KMS-11 (cell line): ENCODE measurements at regions not wholly inside any gene's neighbourhood (a gene's known extent, or its start where the extent isn't known, plus 50 kb on each side); places are given as distances from the start of the nearest gene placed in this dataset.

Experiments
- H2AFZ ChIP-seq: fragments of 200-600 bp; sonication (generic); 2 replicates; pipeline ENCODE4 v1.6.1; 2016; ENCODE audit warnings: antibody characterized with exemption, mixed run types, low read depth
- H3K27ac ChIP-seq: fragments of 200-600 bp; sonication (generic); 2 replicates; pipeline ENCODE4 v1.6.1; 2016; ENCODE audit warnings: mild to moderate bottlenecking, mixed run types
- H3K27me3 ChIP-seq: fragments of 200-600 bp; sonication (generic); 2 replicates; pipeline ENCODE4 v1.6.1; 2017; ENCODE audit warnings: mild to moderate bottlenecking, low read depth, mixed run types, moderate library complexity; ENCODE audit not compliant: insufficient read depth
- H3K36me3 ChIP-seq: fragments of 200-600 bp; sonication (generic); 2 replicates; pipeline ENCODE4 v1.6.1; 2017; ENCODE audit warnings: mild to moderate bottlenecking, mixed run types; ENCODE audit not compliant: insufficient read depth
- H3K4me1 ChIP-seq: fragments of 200-600 bp; sonication (generic); 2 replicates; pipeline ENCODE4 v1.6.1; 2016; ENCODE audit warnings: mild to moderate bottlenecking, low read depth, mixed run types; ENCODE audit not compliant: poor library complexity, severe bottlenecking
- H3K4me2 ChIP-seq: fragments of 200-600 bp; sonication (generic); 2 replicates; pipeline ENCODE4 v1.7.0; 2016; ENCODE audit warnings: mild to moderate bottlenecking, mixed run types
- H3K4me3 ChIP-seq: fragments of 200-600 bp; sonication (generic); IDR thresholded peaks from 2 replicates; pipeline ENCODE4 v1.6.1; 2017; ENCODE audit warnings: low read depth, low read length, mixed read lengths; ENCODE audit not compliant: insufficient read depth
- H3K79me2 ChIP-seq: fragments of 200-600 bp; sonication (generic); 2 replicates; pipeline ENCODE4 v1.6.1; 2016; ENCODE audit warnings: low read depth, mixed run types; ENCODE audit not compliant: insufficient read depth
- H3K9ac ChIP-seq: fragments of 200-600 bp; sonication (generic); 2 replicates; pipeline ENCODE4 v1.6.1; 2016; ENCODE audit warnings: mild to moderate bottlenecking, mixed run types
- H4K20me1 ChIP-seq: fragments of 200-600 bp; sonication (generic); 2 replicates; pipeline ENCODE4 v1.6.1; 2016; ENCODE audit warnings: mild to moderate bottlenecking, mixed run types; ENCODE audit not compliant: insufficient read depth
- TF ChIP-seq, protein P1 (sequence below): fragments of 200-600 bp; sonication (generic); conservative IDR thresholded peaks from 2 replicates; pipeline ENCODE4 v1.6.1; 2017; ENCODE audit warnings: low read depth, mild to moderate bottlenecking, antibody characterized with exemption, low read length, moderate library complexity, mixed read lengths

DNA sequence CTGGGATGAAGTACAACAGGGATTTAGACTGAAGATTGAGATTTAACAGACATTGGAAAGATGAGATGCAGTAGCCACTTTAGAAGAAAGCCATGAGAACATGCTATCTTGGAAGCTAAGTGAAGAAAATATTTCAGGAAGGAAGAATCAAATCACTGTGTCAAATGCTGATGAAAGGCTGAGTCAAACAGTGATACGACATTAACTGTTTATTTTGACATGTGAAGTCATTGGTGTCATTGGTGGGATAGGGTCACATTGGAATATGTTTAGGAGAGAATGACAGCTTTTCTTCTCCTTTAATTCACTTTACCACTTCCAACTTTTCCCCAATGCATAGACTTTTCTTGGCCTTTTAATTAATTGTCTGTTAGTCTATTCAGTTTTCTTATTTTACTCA is 653.0 kb upstream of the BOD1L1 start:
- Histone ChIP-seq H3K4me1 (no peaks in the 10 kb centered on the region), H3K4me3 (no peak overlapping the region), H3K79me2 (no peaks in the 10 kb centered on the region), H2AFZ (no peak overlapping the region), H3K36me3 (no peaks in the 10 kb centered on the region), H3K27me3 (no peaks in the 10 kb centered on the region), H3K4me2 (no peak overlapping the region), H3K27ac (no peak overlapping the region), H3K9ac (no peak overlapping the region), H4K20me1 (no peaks in the 10 kb centered on the region)
- TF ChIP-seq, protein P1, sequence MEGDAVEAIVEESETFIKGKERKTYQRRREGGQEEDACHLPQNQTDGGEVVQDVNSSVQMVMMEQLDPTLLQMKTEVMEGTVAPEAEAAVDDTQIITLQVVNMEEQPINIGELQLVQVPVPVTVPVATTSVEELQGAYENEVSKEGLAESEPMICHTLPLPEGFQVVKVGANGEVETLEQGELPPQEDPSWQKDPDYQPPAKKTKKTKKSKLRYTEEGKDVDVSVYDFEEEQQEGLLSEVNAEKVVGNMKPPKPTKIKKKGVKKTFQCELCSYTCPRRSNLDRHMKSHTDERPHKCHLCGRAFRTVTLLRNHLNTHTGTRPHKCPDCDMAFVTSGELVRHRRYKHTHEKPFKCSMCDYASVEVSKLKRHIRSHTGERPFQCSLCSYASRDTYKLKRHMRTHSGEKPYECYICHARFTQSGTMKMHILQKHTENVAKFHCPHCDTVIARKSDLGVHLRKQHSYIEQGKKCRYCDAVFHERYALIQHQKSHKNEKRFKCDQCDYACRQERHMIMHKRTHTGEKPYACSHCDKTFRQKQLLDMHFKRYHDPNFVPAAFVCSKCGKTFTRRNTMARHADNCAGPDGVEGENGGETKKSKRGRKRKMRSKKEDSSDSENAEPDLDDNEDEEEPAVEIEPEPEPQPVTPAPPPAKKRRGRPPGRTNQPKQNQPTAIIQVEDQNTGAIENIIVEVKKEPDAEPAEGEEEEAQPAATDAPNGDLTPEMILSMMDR = no peak

DNA sequence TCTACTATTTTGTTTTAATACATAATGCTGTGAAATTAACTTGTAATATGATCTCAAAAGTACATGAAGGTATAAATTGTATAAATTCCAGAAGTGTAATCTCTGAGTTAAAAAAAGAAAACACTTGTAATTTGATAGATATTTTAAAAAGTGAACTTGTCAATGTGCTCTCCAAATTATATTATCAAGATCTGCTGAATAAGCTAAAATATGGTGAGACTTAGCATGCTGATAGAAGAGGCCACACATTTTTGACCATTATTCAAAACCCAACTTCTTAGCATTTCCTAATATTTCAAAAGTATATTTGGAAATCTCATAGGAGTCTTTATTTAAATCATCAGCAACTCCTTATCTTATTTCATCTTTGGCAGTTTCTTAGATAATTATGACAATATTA is 657.1 kb upstream of the BOD1L1 start:
- Histone ChIP-seq H3K4me1 (no peaks in the 10 kb centered on the region), H3K27ac (no peak overlapping the region), H3K4me3 (no peak overlapping the region), H3K9ac (no peak overlapping the region), H3K4me2 (no peak overlapping the region), H3K27me3 (no peaks in the 10 kb centered on the region), H4K20me1 (no peaks in the 10 kb centered on the region), H3K79me2 (no peaks in the 10 kb centered on the region), H2AFZ (no peak overlapping the region), H3K36me3 (no peaks in the 10 kb centered on the region)
- TF ChIP-seq, protein P1 = no peak

DNA sequence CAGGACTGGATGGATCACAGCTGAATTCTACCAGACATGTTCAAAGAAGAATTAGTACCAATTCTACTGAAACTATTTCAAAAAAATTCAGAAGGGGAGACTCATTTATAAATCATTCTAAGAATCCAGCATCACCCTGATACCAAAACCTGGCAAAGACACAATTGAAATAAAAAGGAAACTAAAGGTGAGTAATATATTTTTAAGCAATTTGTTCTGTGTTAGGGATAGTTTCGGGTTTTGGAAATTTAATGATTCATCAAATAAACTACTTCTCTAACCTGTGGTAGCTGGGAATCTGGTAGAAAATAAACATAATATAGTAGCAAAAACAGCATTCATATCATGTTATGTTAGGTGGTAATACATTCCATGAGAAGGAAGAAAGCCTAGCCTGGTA is 662.2 kb upstream of the BOD1L1 start:
- Histone ChIP-seq H2AFZ (no peak overlapping the region), H3K4me2 (no peak overlapping the region), H3K79me2 (no peaks in the 10 kb centered on the region), H3K4me3 (no peak overlapping the region), H3K27me3 (no peaks in the 10 kb centered on the region), H3K9ac (no peak overlapping the region), H4K20me1 (no peaks in the 10 kb centered on the region), H3K4me1 (no peaks in the 10 kb centered on the region), H3K27ac (no peak overlapping the region), H3K36me3 (no peaks in the 10 kb centered on the region)
- TF ChIP-seq, protein P1 = no peak

DNA sequence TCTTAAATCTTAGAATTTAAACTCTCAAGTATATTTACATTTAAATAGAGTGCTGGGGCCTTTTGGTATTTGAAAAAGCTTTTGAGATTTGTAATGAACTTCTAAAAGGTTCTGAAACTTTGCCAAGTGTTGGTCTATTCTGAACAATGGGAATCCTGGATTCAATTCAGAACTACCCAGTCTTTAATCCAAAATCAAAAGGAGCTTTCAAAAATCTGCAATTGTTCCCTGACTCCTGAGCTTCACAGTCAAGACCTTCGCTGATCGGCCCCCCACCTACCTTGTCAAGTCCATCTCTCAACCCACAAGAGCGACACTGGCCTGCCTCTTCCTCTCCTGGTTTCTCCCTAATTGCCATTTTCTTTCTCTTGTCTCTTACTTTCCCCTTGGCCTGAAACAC is 666.1 kb upstream of the BOD1L1 start:
- H3K27me3 ChIP-seq = no peaks in the 10 kb centered on the region
- H3K4me2 ChIP-seq = no peak overlapping the region
- H3K4me1 ChIP-seq = no peaks in the 10 kb centered on the region
- H3K27ac ChIP-seq = no peak overlapping the region
- H3K9ac ChIP-seq = no peak overlapping the region
- H2AFZ ChIP-seq = no peak overlapping the region
- H3K79me2 ChIP-seq = no peaks in the 10 kb centered on the region
- TF ChIP-seq, protein P1 = no peak
- no peaks in the 10 kb centered on the region for H4K20me1 ChIP-seq
- no peak overlapping the region for H3K4me3 ChIP-seq
- no peaks in the 10 kb centered on the region for H3K36me3 ChIP-seq

DNA sequence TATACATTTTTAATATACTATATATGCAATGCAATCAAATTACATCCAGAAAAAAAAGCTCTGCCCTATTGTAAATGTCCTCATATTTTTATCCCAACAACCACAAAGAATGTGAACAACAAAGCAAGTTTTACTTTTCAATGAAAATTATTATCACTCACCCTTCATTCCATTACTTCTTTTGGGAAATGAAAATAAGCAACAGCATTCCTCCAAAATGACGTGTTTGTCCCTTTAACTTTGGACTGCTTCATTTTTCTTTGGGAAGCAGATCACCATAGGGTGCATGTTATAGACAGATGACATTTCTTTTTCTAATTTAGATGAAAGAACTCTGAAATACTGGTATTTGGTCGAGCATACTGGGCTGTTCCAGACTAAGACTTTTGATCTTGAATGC is 667.1 kb upstream of the BOD1L1 start:
- Histone ChIP-seq H2AFZ (no peak overlapping the region), H3K4me2 (no peak overlapping the region), H3K36me3 (no peaks in the 10 kb centered on the region), H3K9ac (no peak overlapping the region), H3K27ac (no peak overlapping the region), H3K79me2 (no peaks in the 10 kb centered on the region), H3K27me3 (no peaks in the 10 kb centered on the region), H4K20me1 (no peaks in the 10 kb centered on the region), H3K4me1 (no peaks in the 10 kb centered on the region), H3K4me3 (no peak overlapping the region)
- TF ChIP-seq, protein P1 = no peak
